Lung (tissue), 11 donors: ENCODE measurements at regions not wholly inside any gene's neighbourhood (a gene's known extent, or its start where the extent isn't known, plus 50 kb on each side); places are given as distances from the start of the nearest gene placed in this dataset.

Experiments
- ATAC-seq: fragments of 200-7000 bp; cut with Tn5 transposase; one replicate; pipeline ENCODE4 v1.9.1; 2020; ENCODE audit warnings: moderate number of reproducible peaks; ENCODE audit not compliant: insufficient read depth, low FRiP score
- DNase-seq, 3 donors: peaks; one replicate each; pipeline ENCODE4 v3.0.0-alpha.2; 2013 to 2017
- H3K27ac ChIP-seq, 2 donors: one replicate each; pipeline ENCODE4 v1.5.1; 2013; ENCODE audit warnings: mild to moderate bottlenecking in 2 of 2, moderate library complexity in 2 of 2, control low read depth in 1 of 2, inconsistent platforms in 1 of 2, low read depth in 1 of 2, low read length in 1 of 2
- H3K27me3 ChIP-seq, 3 donors: one replicate each; pipeline ENCODE4 v1.5.1; 2013; ENCODE audit warnings: low read length in 2 of 3; ENCODE audit not compliant: control insufficient read depth in 3 of 3, insufficient read depth in 3 of 3
- H3K36me3 ChIP-seq, 4 donors: one replicate each; pipeline ENCODE4 v1.5.1; 2013; ENCODE audit warnings: low read length in 4 of 4, mild to moderate bottlenecking in 1 of 4, moderate library complexity in 1 of 4; ENCODE audit not compliant: control insufficient read depth in 4 of 4, insufficient read depth in 4 of 4
- H3K4me1 ChIP-seq, 5 donors: one replicate each; pipeline ENCODE4 v1.5.1; 2013; ENCODE audit warnings: low read length in 5 of 5, mild to moderate bottlenecking in 2 of 5, moderate library complexity in 1 of 5; ENCODE audit not compliant: control insufficient read depth in 5 of 5, insufficient read depth in 5 of 5
- H3K4me3 ChIP-seq: one replicate; pipeline ENCODE4 v1.5.1; 2013; ENCODE audit warnings: mild to moderate bottlenecking, control low read depth, moderate library complexity
- H3K9ac ChIP-seq, 2 donors: one replicate each; pipeline ENCODE4 v1.5.1; 2013; ENCODE audit warnings: low read length in 2 of 2, control low read depth in 1 of 2; ENCODE audit not compliant: insufficient read depth in 1 of 2
- H3K9me3 ChIP-seq, 4 donors: one replicate each; pipeline ENCODE4 v1.5.1; 2013; ENCODE audit warnings: low read length in 3 of 4, mild to moderate bottlenecking in 1 of 4, moderate library complexity in 1 of 4; ENCODE audit not compliant: control insufficient read depth in 4 of 4, insufficient read depth in 3 of 4
- CTCF ChIP-seq: IDR thresholded peaks from 2 replicates; pipeline ENCODE4 v1.5.1; 2012; ENCODE audit warnings: mild to moderate bottlenecking; ENCODE audit errors: control extremely low read depth, extremely low read depth
- WGBS, 2 donors: extraction: QIAGEN DNeasy Blood & Tissue Kit; methylation state at CpG; one replicate each; pipeline ENCODE4 v1.1.7; 2013; 5-methylcytosine and 5-hydroxymethylcytosine counted together
- donor health status: control.
- donor health status: control.
- donor health status: Bipolar disorder and iron deficiency.
- donor health status: healthy.
- donor health status: DM: yes; HTN: yes; CAD: no.

- Histone ChIP-seq H3K9ac (no peak overlapping the region), H3K4me1 (no peaks in the 10 kb centered on the region), H3K9me3 (peaks cover 0 to 2% (median 0%) of the 10 kb centered on the region in 4 donors), H3K27me3 (no peaks in the 10 kb centered on the region), H3K27ac (no peak overlapping the region), H3K36me3 (no peaks in the 10 kb centered on the region), H3K4me3 (no peak overlapping the region)
- TF ChIP-seq CTCF: no peak
- ATAC-seq (no peak), DNase-seq (no peak)
- 79 to 80% methylated on average over 7 of the region's 7 CpGs for WGBS, 2 donors
Observed at GRCh38 chr15:91712286-91712685, 141.2 kb upstream of the SLCO3A1 start.

GRCh38 chr15:91716536-91716935 is 137.0 kb upstream of the SLCO3A1 start:
- H3K27me3 ChIP-seq: no peaks in the 10 kb centered on the region
- 65 to 83% methylated on average over 3 of the region's 3 CpGs for WGBS, 2 donors
- no peaks in the 10 kb centered on the region for H3K4me1 ChIP-seq
- H3K9ac ChIP-seq: no peak overlapping the region
- DNase-seq (no peak), ATAC-seq (no peak)
- H3K9me3 ChIP-seq: peaks cover 0 to 5% (median 0%) of the 10 kb centered on the region in 4 donors
- no peak overlapping the region for H3K4me3 ChIP-seq
- H3K36me3 ChIP-seq: no peaks in the 10 kb centered on the region
- H3K27ac ChIP-seq: no peak overlapping the region
- no peak for TF ChIP-seq CTCF

- H3K27ac ChIP-seq: no peak overlapping the region
- no peak overlapping the region for H3K4me3 ChIP-seq
- ATAC-seq: no peak
- TF ChIP-seq CTCF: no peak
- H3K9ac ChIP-seq: no peak overlapping the region
- no peaks in the 10 kb centered on the region for H3K4me1 ChIP-seq
- WGBS, 2 donors: 92 to 93% methylated on average over 3 of the region's 3 CpGs
- H3K27me3 ChIP-seq: no peaks in the 10 kb centered on the region
- no peaks in the 10 kb centered on the region for H3K36me3 ChIP-seq
- no peak for DNase-seq
- peaks cover 0 to 5% (median 0%) of the 10 kb centered on the region in 4 donors for H3K9me3 ChIP-seq
Observed at GRCh38 chr15:91717811-91718210, 135.7 kb upstream of the SLCO3A1 start.

- H3K4me1 ChIP-seq: no peaks in the 10 kb centered on the region
- H3K9ac ChIP-seq: no peak overlapping the region
- ATAC-seq (no peak), DNase-seq (no peak)
- H3K27me3 ChIP-seq: no peaks in the 10 kb centered on the region
- no peak overlapping the region for H3K4me3 ChIP-seq
- H3K27ac ChIP-seq: no peak overlapping the region
- H3K36me3 ChIP-seq: no peaks in the 10 kb centered on the region
- H3K9me3 ChIP-seq: peaks cover 0 to 4% (median 0%) of the 10 kb centered on the region in 4 donors
- 89 to 93% methylated on average over 6 of the region's 6 CpGs for WGBS, 2 donors
- TF ChIP-seq CTCF: no peak
Observed at GRCh38 chr15:91723959-91724358, 129.5 kb upstream of the SLCO3A1 start.
